ENCODE measurements at regions not wholly inside any gene's neighbourhood (a gene's known extent, or its start where the extent isn't known, plus 50 kb on each side); places are given as distances from the start of the nearest gene placed in this dataset.

GRCh38 chr4:104418286-104418685 lies 76.4 kb downstream of the CXXC4 start:
- H3F3A ChIP-seq (ENCODE audit: low read length, unreplicated experiment) = no peaks in the 10 kb centered on the region
- H3K79me2 ChIP-seq (ENCODE audit: low read length) = no peaks in the 10 kb centered on the region
- H3K9me3 ChIP-seq (ENCODE audit: low read length) = no peaks in the 10 kb centered on the region
- H3K27me3 ChIP-seq (ENCODE audit: low read length) = no peaks in the 10 kb centered on the region
- H3K4me1 ChIP-seq (ENCODE audit: insufficient read depth, low read length) = no peaks in the 10 kb centered on the region
- ATAC-seq = no peak
- POLR2A ChIA-PET (ENCODE audit: unreplicated experiment) = no interaction called here
- no peak overlapping the region for H3K4me2 ChIP-seq (ENCODE audit: low read length)
- H2AFZ ChIP-seq (ENCODE audit: low read length) = no peak overlapping the region
- no peak for TF ChIP-seq EZH2 (IDR thresholded peaks at IDR 0.05; ENCODE audit: low read length, unreplicated experiment)
- intact Hi-C loops (cut with micrococcal nuclease) = no loop called here
- H3K9ac ChIP-seq (ENCODE audit: low read length) = no peak overlapping the region
- CTCF ChIA-PET = no interaction called here
- no peaks in the 10 kb centered on the region for H3K9me2 ChIP-seq (replicated peaks; ENCODE audit: low read length)
- no peak overlapping the region for H3K27ac ChIP-seq (ENCODE audit: low read length)
- H3K36me3 ChIP-seq (ENCODE audit: low read depth, low read length) = no peaks in the 10 kb centered on the region
- H4K20me1 ChIP-seq (ENCODE audit: low read length) = no peaks in the 10 kb centered on the region
- peak; percentile 11 for DNase-seq
- H3K4me3 ChIP-seq (ENCODE audit: low read length) = no peak overlapping the region
- no TSS peak for BruUV-seq (replicated peaks)

GRCh38 chr4:104417357-104417882 lies 77.3 kb downstream of the CXXC4 start:
- Histone ChIP-seq H3K27ac (ENCODE audit: low read length) (no peak overlapping the region), H3K9me2 (replicated peaks; ENCODE audit: low read length) (no peaks in the 10 kb centered on the region), H3K4me3 (ENCODE audit: low read length) (no peak overlapping the region), H3K27me3 (ENCODE audit: low read length) (no peaks in the 10 kb centered on the region), H3K4me1 (ENCODE audit: insufficient read depth, low read length) (no peaks in the 10 kb centered on the region), H3K9ac (ENCODE audit: low read length) (no peak overlapping the region), H3K79me2 (ENCODE audit: low read length) (no peaks in the 10 kb centered on the region), H4K20me1 (ENCODE audit: low read length) (no peaks in the 10 kb centered on the region), H3K4me2 (ENCODE audit: low read length) (no peak overlapping the region), H3K9me3 (ENCODE audit: low read length) (no peaks in the 10 kb centered on the region), H3K36me3 (ENCODE audit: low read depth, low read length) (no peaks in the 10 kb centered on the region), H2AFZ (ENCODE audit: low read length) (no peak overlapping the region), H3F3A (ENCODE audit: low read length, unreplicated experiment) (no peaks in the 10 kb centered on the region)
- DNase-seq = no peak
- CTCF ChIA-PET = no interaction called here
- POLR2A ChIA-PET (ENCODE audit: unreplicated experiment) = no interaction called here
- intact Hi-C loops (cut with micrococcal nuclease) = no loop called here
- BruUV-seq (replicated peaks) = no TSS peak
- no peak for TF ChIP-seq EZH2phosphoT487 (IDR thresholded peaks at IDR 0.05; ENCODE audit: borderline replicate concordance, low read length)
- TF ChIP-seq EZH2 (IDR thresholded peaks at IDR 0.05; ENCODE audit: low read length, unreplicated experiment) = no peak
- TF ChIP-seq, protein P1, sequence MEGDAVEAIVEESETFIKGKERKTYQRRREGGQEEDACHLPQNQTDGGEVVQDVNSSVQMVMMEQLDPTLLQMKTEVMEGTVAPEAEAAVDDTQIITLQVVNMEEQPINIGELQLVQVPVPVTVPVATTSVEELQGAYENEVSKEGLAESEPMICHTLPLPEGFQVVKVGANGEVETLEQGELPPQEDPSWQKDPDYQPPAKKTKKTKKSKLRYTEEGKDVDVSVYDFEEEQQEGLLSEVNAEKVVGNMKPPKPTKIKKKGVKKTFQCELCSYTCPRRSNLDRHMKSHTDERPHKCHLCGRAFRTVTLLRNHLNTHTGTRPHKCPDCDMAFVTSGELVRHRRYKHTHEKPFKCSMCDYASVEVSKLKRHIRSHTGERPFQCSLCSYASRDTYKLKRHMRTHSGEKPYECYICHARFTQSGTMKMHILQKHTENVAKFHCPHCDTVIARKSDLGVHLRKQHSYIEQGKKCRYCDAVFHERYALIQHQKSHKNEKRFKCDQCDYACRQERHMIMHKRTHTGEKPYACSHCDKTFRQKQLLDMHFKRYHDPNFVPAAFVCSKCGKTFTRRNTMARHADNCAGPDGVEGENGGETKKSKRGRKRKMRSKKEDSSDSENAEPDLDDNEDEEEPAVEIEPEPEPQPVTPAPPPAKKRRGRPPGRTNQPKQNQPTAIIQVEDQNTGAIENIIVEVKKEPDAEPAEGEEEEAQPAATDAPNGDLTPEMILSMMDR (conservative IDR thresholded peaks at IDR 0.05; ENCODE audit: low read depth, low read length) = no peak
- no peak for ATAC-seq

GRCh38 chr4:104416725-104417356 lies 77.9 kb downstream of the CXXC4 start:
- Histone ChIP-seq H3F3A (ENCODE audit: low read length, unreplicated experiment) (no peaks in the 10 kb centered on the region), H3K27ac (ENCODE audit: low read length) (no peak overlapping the region), H3K9me3 (ENCODE audit: low read length) (no peaks in the 10 kb centered on the region), H3K36me3 (ENCODE audit: low read depth, low read length) (no peaks in the 10 kb centered on the region), H3K4me3 (ENCODE audit: low read length) (no peak overlapping the region), H3K9me2 (replicated peaks; ENCODE audit: low read length) (no peaks in the 10 kb centered on the region), H3K27me3 (ENCODE audit: low read length) (no peaks in the 10 kb centered on the region), H3K79me2 (ENCODE audit: low read length) (no peaks in the 10 kb centered on the region), H3K4me1 (ENCODE audit: insufficient read depth, low read length) (no peaks in the 10 kb centered on the region), H2AFZ (ENCODE audit: low read length) (no peak overlapping the region), H3K4me2 (ENCODE audit: low read length) (no peak overlapping the region), H3K9ac (ENCODE audit: low read length) (no peak overlapping the region), H4K20me1 (ENCODE audit: low read length) (no peaks in the 10 kb centered on the region)
- DNase-seq (no peak), ATAC-seq (no peak)
- BruUV-seq (replicated peaks) = no TSS peak
- intact Hi-C loops (cut with micrococcal nuclease) = no loop called here
- TF ChIP-seq, protein P1 (conservative IDR thresholded peaks at IDR 0.05; ENCODE audit: low read depth, low read length) = no peak
- no peak for TF ChIP-seq EZH2 (IDR thresholded peaks at IDR 0.05; ENCODE audit: low read length, unreplicated experiment)
- no peak for TF ChIP-seq EZH2phosphoT487 (IDR thresholded peaks at IDR 0.05; ENCODE audit: borderline replicate concordance, low read length)
- CTCF ChIA-PET = no interaction called here
- POLR2A ChIA-PET (ENCODE audit: unreplicated experiment) = no interaction called here

Data from PC-3 (cell line).